ENCODE measurements at regions not wholly inside any gene's neighbourhood (a gene's known extent, or its start where the extent isn't known, plus 50 kb on each side); places are given as distances from the start of the nearest gene placed in this dataset.

- TF ChIP-seq INSM2 (tag by site-specific recombination; IDR thresholded peaks at IDR 0.05): no peak
- TF ChIP-seq ZNF280C (tag by site-specific recombination; IDR thresholded peaks at IDR 0.05): no peak
- no peak for TF ChIP-seq ZNF335 (tag by site-specific recombination; conservative IDR thresholded peaks at IDR 0.05)
- no peak for TF ChIP-seq ZNF629 (tag by site-specific recombination; IDR thresholded peaks at IDR 0.05)
- TF ChIP-seq ZNF248 (tag by site-specific recombination; IDR thresholded peaks at IDR 0.05): no peak
Observed at GRCh38 chr16:8167436-8167835, 422.9 kb downstream of the TMEM114 start (continued).

DNA sequence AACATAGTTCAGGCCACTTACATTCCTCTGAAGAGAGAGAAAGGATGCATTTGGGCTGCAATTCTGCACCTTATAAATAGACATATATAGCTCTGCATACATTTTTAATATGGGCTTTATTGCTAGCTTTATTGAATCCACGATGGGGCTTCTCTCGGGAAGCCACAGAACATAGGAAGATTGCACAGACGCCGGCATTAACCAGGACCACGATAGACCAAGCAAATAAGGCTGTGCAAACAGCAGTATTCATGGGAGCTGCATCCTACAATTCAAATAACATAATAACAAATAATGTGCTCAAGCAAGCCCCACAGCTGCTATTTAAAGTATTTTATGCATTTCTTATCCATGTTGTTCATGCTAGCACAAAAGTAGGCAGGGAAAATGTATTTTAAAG lies 432.3 kb downstream of the TMEM114 start:
- POLR2A ChIA-PET: no interaction called here
- H3K9me3 ChIP-seq (ENCODE audit: control insufficient read depth, insufficient read depth, low read depth, low read length): no peaks in the 10 kb centered on the region
- CTCF ChIA-PET: interaction anchor here (0.7 kb wide), 1 partner anchor 198 kb away, joined by 3 read pairs; no protein-coding TSS in a partner anchor
- H3K36me3 ChIP-seq (ENCODE audit: control insufficient read depth in 2 of 2, insufficient read depth in 1 of 2, low read length in 2 of 2): no peaks in the 10 kb centered on the region
- no peak overlapping the region for H3K4me3 ChIP-seq (ENCODE audit: low read depth, low read length)
- TF ChIP-seq ZNF248 (tag by site-specific recombination; IDR thresholded peaks at IDR 0.05): no peak
- TF ChIP-seq ZNF114 (tag by site-specific recombination; IDR thresholded peaks at IDR 0.05): no peak
- TF ChIP-seq SETDB1 (IDR thresholded peaks at IDR 0.05; ENCODE audit: insufficient read length, low read length): no peak
- TF ChIP-seq ZNF404 (tag by site-specific recombination; IDR thresholded peaks at IDR 0.05): no peak
- TF ChIP-seq ZNF747 (tag by site-specific recombination; IDR thresholded peaks at IDR 0.05): no peak
- TF ChIP-seq, protein P1, sequence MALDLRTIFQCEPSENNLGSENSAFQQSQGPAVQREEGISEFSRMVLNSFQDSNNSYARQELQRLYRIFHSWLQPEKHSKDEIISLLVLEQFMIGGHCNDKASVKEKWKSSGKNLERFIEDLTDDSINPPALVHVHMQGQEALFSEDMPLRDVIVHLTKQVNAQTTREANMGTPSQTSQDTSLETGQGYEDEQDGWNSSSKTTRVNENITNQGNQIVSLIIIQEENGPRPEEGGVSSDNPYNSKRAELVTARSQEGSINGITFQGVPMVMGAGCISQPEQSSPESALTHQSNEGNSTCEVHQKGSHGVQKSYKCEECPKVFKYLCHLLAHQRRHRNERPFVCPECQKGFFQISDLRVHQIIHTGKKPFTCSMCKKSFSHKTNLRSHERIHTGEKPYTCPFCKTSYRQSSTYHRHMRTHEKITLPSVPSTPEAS (tag by site-specific recombination; IDR thresholded peaks at IDR 0.05): no peak
- TF ChIP-seq ZNF701 (tag by site-specific recombination; IDR thresholded peaks at IDR 0.05): no peak
- no peak for TF ChIP-seq ZNF175 (tag by site-specific recombination; IDR thresholded peaks at IDR 0.05)
- no peak for TF ChIP-seq SCRT1 (tag by site-specific recombination; IDR thresholded peaks at IDR 0.05; ENCODE audit: borderline replicate concordance)
- no peak for TF ChIP-seq ZBTB1 (tag by site-specific recombination; IDR thresholded peaks at IDR 0.05)
- TF ChIP-seq YY2 (tag by site-specific recombination; IDR thresholded peaks at IDR 0.05): no peak
- TF ChIP-seq, protein P2, sequence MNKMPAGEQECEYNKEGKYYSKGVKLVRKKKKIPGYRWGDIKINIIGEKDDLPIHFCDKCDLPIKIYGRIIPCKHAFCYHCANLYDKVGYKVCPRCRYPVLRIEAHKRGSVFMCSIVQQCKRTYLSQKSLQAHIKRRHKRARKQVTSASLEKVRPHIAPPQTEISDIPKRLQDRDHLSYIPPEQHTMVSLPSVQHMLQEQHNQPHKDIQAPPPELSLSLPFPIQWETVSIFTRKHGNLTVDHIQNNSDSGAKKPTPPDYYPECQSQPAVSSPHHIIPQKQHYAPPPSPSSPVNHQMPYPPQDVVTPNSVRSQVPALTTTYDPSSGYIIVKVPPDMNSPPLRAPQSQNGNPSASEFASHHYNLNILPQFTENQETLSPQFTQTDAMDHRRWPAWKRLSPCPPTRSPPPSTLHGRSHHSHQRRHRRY (tag by site-specific recombination; IDR thresholded peaks at IDR 0.05): no peak
- TF ChIP-seq ZBTB44 (tag by site-specific recombination; IDR thresholded peaks at IDR 0.05): no peak
- no peak for TF ChIP-seq ZSCAN16 (tag by site-specific recombination; IDR thresholded peaks at IDR 0.05)
- no peak for TF ChIP-seq ZNF157 (tag by site-specific recombination; IDR thresholded peaks at IDR 0.05)
- no peak overlapping the region for H3K27ac ChIP-seq (ENCODE audit: extremely low read depth, low read depth, low read length)
- no peaks in the 10 kb centered on the region for H3K4me1 ChIP-seq (ENCODE audit: control insufficient read depth, insufficient read depth, low read length)
